AG08395 (cell line): ENCODE measurements at regions not wholly inside any gene's neighbourhood (a gene's known extent, or its start where the extent isn't known, plus 50 kb on each side); places are given as distances from the start of the nearest gene placed in this dataset.

Experiments
- DNase-seq: peaks from one replicate; pipeline ENCODE4 v3.0.0; 2012; ENCODE audit warnings: mixed read lengths, low spot score

- DNase-seq = no peak
These were observed 396.1 kb upstream of the PLXNA2 start for GRCh38 chr1:208640295-208640694.

GRCh38 chr1:208641579-208642280 lies 397.5 kb upstream of the PLXNA2 start:
- no peak for DNase-seq

GRCh38 chr1:208643005-208643597 lies 398.9 kb upstream of the PLXNA2 start:
- DNase-seq = no peak

- no peak for DNase-seq
These were observed 400.4 kb upstream of the PLXNA2 start for GRCh38 chr1:208644401-208645160.

- no peak for DNase-seq
These were observed 402.2 kb upstream of the PLXNA2 start for GRCh38 chr1:208646431-208646830.

GRCh38 chr1:208648146-208648545 lies 404.0 kb upstream of the PLXNA2 start:
- no peak for DNase-seq

GRCh38 chr1:208652296-208653160 lies 408.3 kb upstream of the PLXNA2 start:
- peak; percentile 67 for DNase-seq

- no peak for DNase-seq
These were observed 409.2 kb upstream of the PLXNA2 start for GRCh38 chr1:208653426-208653825.

GRCh38 chr1:208654241-208654640 lies 410.1 kb upstream of the PLXNA2 start:
- peak; percentile 8 for DNase-seq

- no peak for DNase-seq
These were observed 421.8 kb upstream of the PLXNA2 start for GRCh38 chr1:208665936-208666335.

GRCh38 chr1:208668991-208669390 lies 424.8 kb upstream of the PLXNA2 start:
- DNase-seq = no peak

GRCh38 chr1:208670778-208671177 lies 426.6 kb upstream of the PLXNA2 start:
- DNase-seq = no peak

GRCh38 chr1:208681878-208682663 lies 437.9 kb upstream of the PLXNA2 start:
- no peak for DNase-seq

GRCh38 chr1:208682664-208683013 lies 438.5 kb upstream of the PLXNA2 start:
- DNase-seq = no peak

GRCh38 chr1:208683141-208683540 lies 439.0 kb upstream of the PLXNA2 start:
- DNase-seq = no peak

- DNase-seq = no peak
These were observed 440.0 kb upstream of the PLXNA2 start for GRCh38 chr1:208684192-208684591.

GRCh38 chr1:208686592-208686991 lies 442.4 kb upstream of the PLXNA2 start:
- DNase-seq = no peak

- DNase-seq = no peak
These were observed 444.6 kb upstream of the PLXNA2 start for GRCh38 chr1:208688656-208689315.

GRCh38 chr1:208691012-208691411 lies 446.8 kb upstream of the PLXNA2 start:
- DNase-seq = no peak

GRCh38 chr1:208709981-208710380 lies 465.8 kb upstream of the PLXNA2 start:
- DNase-seq = no peak

- DNase-seq = no peak
These were observed 470.1 kb upstream of the PLXNA2 start for GRCh38 chr1:208714323-208714722.
